Right atrium auricular region (tissue), 2 donors: ENCODE measurements at regions not wholly inside any gene's neighbourhood (a gene's known extent, or its start where the extent isn't known, plus 50 kb on each side); places are given as distances from the start of the nearest gene placed in this dataset.
A peak's percentile ranks its signal among the peaks of the same experiment; 100 is the strongest.

ENCODE experiments used
- DNase-seq: peaks from one replicate; pipeline ENCODE4 v3.0.0-alpha.2; 2019; ENCODE audit warnings: low spot score
- H3K27ac ChIP-seq, 2 donors: fragments of 200-600 bp; sonication (generic); 1 replicate in 1 of 2; 2 replicates in 1 of 2; pipeline ENCODE4 v1.5.1; 2016 to 2019
- H3K27me3 ChIP-seq, 2 donors: fragments of 200-600 bp; sonication (generic); one replicate each; pipeline versions ENCODE4 v1.5.1 to v1.6.0; 2017 to 2019
- H3K36me3 ChIP-seq: fragments of 200-600 bp; sonication (generic); one replicate; pipeline ENCODE4 v1.5.1; 2016
- H3K4me1 ChIP-seq, 2 donors: fragments of 200-600 bp; sonication (generic); one replicate each; pipeline versions ENCODE4 v1.5.1 to v1.6.0; 2017 to 2019
- H3K4me3 ChIP-seq, 2 donors: fragments of 200-600 bp; sonication (generic); 1 replicate in 1 of 2; 2 replicates in 1 of 2; pipeline ENCODE4 v1.5.1; 2017 to 2019; ENCODE audit warnings: mild to moderate bottlenecking in 1 of 2, moderate library complexity in 1 of 2
- H3K9me3 ChIP-seq, 2 donors: fragments of 200-600 bp; sonication (generic); one replicate each; pipeline ENCODE4 v1.5.1; 2019
- TF ChIP-seq, protein P1 (sequence below), 2 donors: fragments of 200-600 bp; sonication (generic); IDR thresholded peaks; one replicate each; pipeline ENCODE4 v1.5.1; 2019; ENCODE audit warnings: antibody characterized with exemption in 2 of 2

DNA sequence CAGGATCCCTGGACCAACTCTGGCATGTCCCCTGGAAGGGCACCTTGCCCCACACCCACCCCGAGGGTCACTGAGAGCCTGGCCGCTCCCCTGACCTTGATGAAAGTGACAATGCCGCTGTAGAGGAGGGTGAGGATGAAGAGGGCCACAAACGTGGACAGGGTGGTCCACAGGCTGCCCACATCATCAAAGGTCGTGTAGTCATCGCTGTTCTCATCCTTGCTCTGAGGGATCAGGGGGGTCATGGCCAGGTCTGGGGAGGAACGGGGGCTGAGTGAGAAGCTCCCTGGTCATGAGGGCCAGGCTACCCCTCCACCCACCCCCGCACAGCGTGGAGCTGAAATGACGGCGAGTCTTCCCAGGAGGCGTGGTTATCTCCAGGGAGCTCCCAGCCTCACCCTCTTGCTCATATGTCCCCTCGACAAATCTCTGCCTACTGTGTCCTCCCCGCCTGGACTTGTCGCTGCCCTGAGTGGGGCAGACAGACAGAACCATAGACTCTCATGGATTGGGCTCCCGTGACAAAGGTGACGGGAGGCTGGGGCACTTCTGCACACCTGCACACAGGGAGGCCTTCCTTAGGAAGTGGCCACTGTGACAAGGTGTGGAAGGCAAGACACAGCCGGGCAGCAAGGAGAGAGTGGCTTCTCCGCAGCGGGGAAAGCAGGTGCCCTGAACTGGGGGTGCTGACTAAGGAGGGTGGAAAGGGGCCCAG lies 311.1 kb downstream of the TMEM121 start:
- H3K27me3 ChIP-seq = no peaks in the 10 kb centered on the region
- H3K9me3 ChIP-seq = peaks cover 0 to 6% of the 10 kb centered on the region in 2 donors
- no peak for DNase-seq
- H3K27ac ChIP-seq = no peak overlapping the region
- no peaks in the 10 kb centered on the region for H3K4me1 ChIP-seq
- TF ChIP-seq, protein P1, sequence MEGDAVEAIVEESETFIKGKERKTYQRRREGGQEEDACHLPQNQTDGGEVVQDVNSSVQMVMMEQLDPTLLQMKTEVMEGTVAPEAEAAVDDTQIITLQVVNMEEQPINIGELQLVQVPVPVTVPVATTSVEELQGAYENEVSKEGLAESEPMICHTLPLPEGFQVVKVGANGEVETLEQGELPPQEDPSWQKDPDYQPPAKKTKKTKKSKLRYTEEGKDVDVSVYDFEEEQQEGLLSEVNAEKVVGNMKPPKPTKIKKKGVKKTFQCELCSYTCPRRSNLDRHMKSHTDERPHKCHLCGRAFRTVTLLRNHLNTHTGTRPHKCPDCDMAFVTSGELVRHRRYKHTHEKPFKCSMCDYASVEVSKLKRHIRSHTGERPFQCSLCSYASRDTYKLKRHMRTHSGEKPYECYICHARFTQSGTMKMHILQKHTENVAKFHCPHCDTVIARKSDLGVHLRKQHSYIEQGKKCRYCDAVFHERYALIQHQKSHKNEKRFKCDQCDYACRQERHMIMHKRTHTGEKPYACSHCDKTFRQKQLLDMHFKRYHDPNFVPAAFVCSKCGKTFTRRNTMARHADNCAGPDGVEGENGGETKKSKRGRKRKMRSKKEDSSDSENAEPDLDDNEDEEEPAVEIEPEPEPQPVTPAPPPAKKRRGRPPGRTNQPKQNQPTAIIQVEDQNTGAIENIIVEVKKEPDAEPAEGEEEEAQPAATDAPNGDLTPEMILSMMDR (IDR thresholded peaks at IDR 0.05) = no peak
- H3K4me3 ChIP-seq = no peak overlapping the region
- H3K36me3 ChIP-seq = no peaks in the 10 kb centered on the region

DNA sequence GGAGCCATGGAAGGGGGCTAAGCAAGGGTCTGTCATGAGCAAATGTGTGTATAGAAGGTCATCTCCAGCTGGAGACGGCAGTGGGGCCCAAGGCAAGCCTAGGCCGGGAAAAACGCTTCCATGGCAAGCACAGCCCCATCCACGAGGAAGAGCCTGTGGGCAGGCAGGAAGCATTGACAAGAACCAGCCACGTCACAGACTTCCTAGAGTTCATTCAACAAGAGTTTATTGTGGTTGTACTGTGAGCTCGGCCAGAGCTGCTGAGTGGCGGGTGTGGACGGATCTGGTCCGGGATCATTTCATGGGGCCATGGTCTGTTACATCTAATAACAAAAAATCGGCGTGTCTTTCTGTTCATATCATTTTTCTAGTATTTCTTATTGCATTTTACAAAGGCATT lies 311.7 kb downstream of the TMEM121 start:
- Histone ChIP-seq H3K9me3 (peaks cover 0 to under 1% of the 10 kb centered on the region in 2 donors), H3K4me3 (no peak overlapping the region), H3K4me1 (no peaks in the 10 kb centered on the region), H3K27ac (no peak overlapping the region), H3K27me3 (no peaks in the 10 kb centered on the region), H3K36me3 (no peaks in the 10 kb centered on the region)
- no peak for DNase-seq
- TF ChIP-seq, protein P1 (IDR thresholded peaks at IDR 0.05) = no peak

DNA sequence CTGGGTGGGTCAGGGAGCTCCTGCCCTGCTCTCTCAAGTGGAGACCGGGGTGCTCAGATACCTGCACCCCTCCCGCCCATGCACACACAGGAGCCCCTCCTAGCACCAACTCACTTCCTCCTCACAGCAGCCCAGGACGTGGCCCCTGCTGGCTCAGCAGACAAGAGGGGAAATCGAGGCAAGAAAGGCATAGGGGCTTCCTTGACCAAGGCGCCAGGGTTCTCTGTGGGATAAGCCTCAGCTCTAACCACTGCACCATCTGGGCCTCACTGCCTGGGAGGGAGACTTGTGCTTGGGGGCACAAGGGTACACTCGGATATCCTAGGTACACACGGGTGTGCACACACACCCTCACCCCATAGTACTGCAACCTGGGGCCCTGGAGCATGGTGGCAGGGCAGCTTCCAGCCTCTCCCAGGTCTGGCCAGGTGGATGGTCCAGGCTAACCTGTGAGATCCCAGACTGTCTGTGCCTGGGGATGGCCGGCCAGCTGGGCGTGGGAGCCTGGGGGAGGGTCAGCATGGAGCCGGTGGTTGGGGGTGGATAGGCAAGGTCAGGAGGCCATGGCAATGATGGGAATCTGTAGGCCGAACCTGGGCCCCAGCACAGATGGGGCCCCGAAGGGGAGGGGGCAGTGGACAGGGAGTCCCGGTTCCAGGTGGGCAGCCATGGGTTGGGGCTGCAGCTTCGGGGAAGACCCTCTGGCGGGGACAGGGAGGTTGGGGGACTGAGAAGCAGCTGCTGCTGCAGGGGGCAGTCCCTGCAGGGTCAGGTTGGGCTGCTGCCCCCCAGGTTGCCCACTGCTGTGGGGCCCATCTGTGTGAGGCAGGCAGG lies 312.4 kb downstream of the TMEM121 start:
- Histone ChIP-seq H3K9me3 (no peaks in the 10 kb centered on the region), H3K27me3 (no peaks in the 10 kb centered on the region), H3K27ac (no peak overlapping the region), H3K36me3 (no peaks in the 10 kb centered on the region), H3K4me1 (no peaks in the 10 kb centered on the region), H3K4me3 (no peak overlapping the region)
- TF ChIP-seq, protein P1 (IDR thresholded peaks at IDR 0.05) = no peak
- DNase-seq = peak; percentile 50

DNA sequence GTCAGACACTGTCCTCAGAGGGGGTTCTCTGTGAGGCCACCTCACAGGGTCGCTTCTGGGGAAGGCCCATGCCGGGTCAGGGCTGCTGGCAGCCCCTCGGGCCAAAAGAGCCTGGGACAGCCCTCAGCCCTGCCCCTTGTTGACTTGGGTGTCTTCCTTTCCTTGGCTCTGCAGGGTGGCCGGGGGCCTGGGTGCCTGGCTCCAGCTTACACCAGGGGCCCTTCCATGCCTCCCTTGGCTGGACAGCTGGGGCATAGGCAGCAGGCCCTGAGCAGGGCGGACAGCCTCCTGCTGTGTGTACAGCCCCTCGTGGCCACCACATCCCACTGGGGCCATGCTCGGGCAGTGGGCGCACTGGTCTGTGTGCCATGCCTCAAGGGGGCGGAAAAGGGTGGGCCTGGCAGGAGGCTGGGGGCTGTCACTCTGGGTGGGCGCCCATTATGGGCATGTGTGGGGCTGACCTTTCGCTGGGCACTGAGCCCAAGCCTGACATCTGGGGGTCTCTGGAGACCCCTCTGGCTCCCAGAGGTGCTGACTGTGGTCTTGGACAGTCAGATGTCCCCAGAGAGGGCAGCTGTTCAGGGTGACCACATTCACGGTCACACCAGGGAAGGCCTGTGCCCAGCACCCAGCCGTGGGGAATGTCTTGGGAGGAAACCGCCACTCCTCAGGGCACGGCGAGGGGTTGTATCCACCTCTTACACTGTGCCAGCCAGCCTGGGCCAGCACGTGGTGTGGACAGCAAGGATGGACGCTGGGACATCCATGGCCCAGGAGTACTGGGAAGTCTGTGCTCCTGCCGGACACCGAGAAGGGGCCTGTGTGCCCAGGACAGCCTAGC lies 313.3 kb downstream of the TMEM121 start:
- peak; percentile 46 for DNase-seq
- H3K4me1 ChIP-seq = no peaks in the 10 kb centered on the region

More for the DNA sequence above, 313.3 kb downstream of the TMEM121 start:
- Histone ChIP-seq H3K36me3 (no peaks in the 10 kb centered on the region), H3K27me3 (no peaks in the 10 kb centered on the region), H3K4me3 (no peak overlapping the region), H3K27ac (no peak overlapping the region), H3K9me3 (no peaks in the 10 kb centered on the region)
- TF ChIP-seq, protein P1 (IDR thresholded peaks at IDR 0.05) = no peak
